Astrocyte (in vitro differentiated cells and primary cell): ENCODE measurements at regions not wholly inside any gene's neighbourhood (a gene's known extent, or its start where the extent isn't known, plus 50 kb on each side); places are given as distances from the start of the nearest gene placed in this dataset.

Source experiments
- DNase-seq: peaks from one replicate; pipeline ENCODE4 v3.0.0-alpha.2; 2010; ENCODE audit warnings: low read depth
- FAIRE-seq: peaks from 2 replicates; lab custom pipeline; 2011; peaks lifted over from hg19 to GRCh38; lab: Jason Lieb, UNC
- H2AFZ ChIP-seq: 2 replicates; pipeline ENCODE4 v1.6.0; 2012; ENCODE audit warnings: low read depth, low read length, inconsistent platforms
- H3K27ac ChIP-seq: 2 replicates; pipeline ENCODE4 v1.5.1; 2011; ENCODE audit warnings: low read depth, low read length, inconsistent platforms
- H3K27me3 ChIP-seq: 2 replicates; pipeline ENCODE4 v1.6.0; 2011; ENCODE audit warnings: low read length, inconsistent platforms; ENCODE audit not compliant: insufficient read depth
- H3K36me3 ChIP-seq: 2 replicates; pipeline ENCODE4 v1.5.1; 2011; ENCODE audit warnings: low read length, inconsistent platforms; ENCODE audit not compliant: insufficient read depth
- H3K4me1 ChIP-seq: 2 replicates; pipeline ENCODE4 v1.5.1; 2011; ENCODE audit warnings: low read length, inconsistent platforms; ENCODE audit not compliant: insufficient read depth
- H3K4me2 ChIP-seq: 2 replicates; pipeline ENCODE4 v1.6.0; 2012; ENCODE audit warnings: low read length, inconsistent platforms
- H3K4me3 ChIP-seq: 2 replicates; pipeline ENCODE4 v1.5.1; 2011; ENCODE audit warnings: low read depth, mild to moderate bottlenecking, low read length, inconsistent platforms; ENCODE audit not compliant: insufficient read depth
- H3K79me2 ChIP-seq: 2 replicates; pipeline ENCODE4 v1.6.0; 2012; ENCODE audit warnings: mild to moderate bottlenecking, low read length, inconsistent platforms; ENCODE audit not compliant: insufficient read depth
- H3K9ac ChIP-seq: 2 replicates; pipeline ENCODE4 v1.6.0; 2012; ENCODE audit warnings: mild to moderate bottlenecking, low read length, inconsistent platforms
- H3K9me3 ChIP-seq: 2 replicates; pipeline ENCODE4 v1.5.1; 2012; ENCODE audit warnings: low read depth, mild to moderate bottlenecking, low read length, inconsistent platforms; ENCODE audit not compliant: insufficient read depth
- H4K20me1 ChIP-seq: 2 replicates; pipeline ENCODE4 v1.6.0; 2012; ENCODE audit warnings: low read length, inconsistent platforms; ENCODE audit not compliant: insufficient read depth
- H3K27ac Mint-ChIP-seq: one replicate; pipeline ENCODE4 v1.8.0; 2021; ENCODE audit warnings: mild to moderate bottlenecking, mixed read lengths; ENCODE audit not compliant: unreplicated experiment
- H3K27me3 Mint-ChIP-seq: one replicate; pipeline ENCODE4 v1.8.0; 2021; ENCODE audit warnings: low read depth, mixed read lengths; ENCODE audit not compliant: unreplicated experiment
- H3K36me3 Mint-ChIP-seq: one replicate; pipeline ENCODE4 v1.8.0; 2021; ENCODE audit warnings: low read depth, mixed read lengths; ENCODE audit not compliant: unreplicated experiment
- H3K4me1 Mint-ChIP-seq: one replicate; pipeline ENCODE4 v1.8.0; 2021; ENCODE audit warnings: low read depth, mixed read lengths; ENCODE audit not compliant: unreplicated experiment
- H3K4me3 Mint-ChIP-seq: one replicate; pipeline ENCODE4 v1.8.0; 2021; ENCODE audit warnings: mild to moderate bottlenecking, moderate library complexity, mixed read lengths; ENCODE audit not compliant: unreplicated experiment
- H3K9me3 Mint-ChIP-seq: one replicate; pipeline ENCODE4 v1.8.0; 2021; ENCODE audit warnings: mild to moderate bottlenecking, mixed read lengths; ENCODE audit not compliant: unreplicated experiment
- CTCF ChIP-seq: IDR thresholded peaks from 2 replicates; pipeline ENCODE4 v1.5.1; 2011; ENCODE audit warnings: low read depth, mild to moderate bottlenecking, inconsistent platforms, low read length, moderate library complexity; ENCODE audit not compliant: insufficient read depth
- EZH2 ChIP-seq: IDR thresholded peaks from 2 replicates; pipeline ENCODE4 v1.6.1; 2012; ENCODE audit warnings: mild to moderate bottlenecking, low read length, inconsistent platforms; ENCODE audit not compliant: insufficient read depth

DNA sequence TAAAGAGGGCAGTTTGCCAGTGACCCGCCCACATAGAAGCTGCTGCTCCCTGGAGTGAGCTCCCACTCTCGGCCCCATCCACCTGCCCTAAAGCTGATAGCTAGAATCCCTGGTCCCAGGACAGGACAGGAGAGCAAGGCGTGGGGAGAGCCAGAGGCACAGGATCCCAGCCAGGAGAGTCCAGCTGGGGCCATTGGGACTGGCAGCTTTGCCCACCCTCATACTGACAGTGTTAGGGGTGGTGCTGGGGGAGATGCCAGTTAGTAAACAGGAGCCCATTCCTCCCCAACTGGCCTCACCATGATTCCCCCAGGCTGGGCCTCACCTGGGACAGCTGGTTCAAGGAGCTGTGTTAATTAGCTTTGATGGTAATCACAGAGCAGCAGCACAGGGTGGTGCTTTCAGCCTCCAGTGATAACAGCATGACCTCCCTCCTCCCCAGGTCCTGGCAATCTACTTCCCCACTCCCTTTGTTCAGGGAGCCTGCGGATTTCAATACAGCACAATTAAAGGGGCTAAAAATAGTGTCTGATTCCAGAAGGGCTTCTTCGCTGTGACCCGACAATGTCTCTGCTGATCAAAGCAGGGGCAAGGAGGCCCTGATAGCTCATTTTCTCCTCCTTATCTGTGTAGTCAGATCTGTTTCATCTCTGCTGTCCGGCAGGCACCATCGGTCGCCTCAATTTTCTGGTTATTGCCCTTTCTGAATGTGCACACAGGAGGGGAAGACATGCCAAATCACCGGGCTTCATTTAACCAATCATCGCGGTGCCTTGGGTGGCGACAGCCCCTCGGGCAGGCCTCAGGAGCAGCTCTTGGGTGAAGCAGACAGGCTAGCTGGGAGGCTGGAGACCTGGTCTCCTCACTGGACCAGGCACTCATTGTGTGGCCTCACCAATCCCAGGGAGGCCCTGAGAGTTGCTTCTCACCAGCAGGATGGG, 119.9 kb upstream of the TEX51 start:
- Histone ChIP-seq H3K27ac (no peak overlapping the region), H3K9me3 (no peaks in the 10 kb centered on the region), H3K4me3 (no peak overlapping the region), H3K4me1 (peaks cover 5% of the 10 kb centered on the region), H3K4me2 (no peak overlapping the region), H3K36me3 (no peaks in the 10 kb centered on the region), H4K20me1 (no peaks in the 10 kb centered on the region), H3K79me2 (no peaks in the 10 kb centered on the region), H3K9ac (no peak overlapping the region), H2AFZ (no peak overlapping the region), H3K27me3 (peaks cover 3% of the 10 kb centered on the region)
- Mint-ChIP-seq H3K27me3 (peaks cover 69% of the 10 kb centered on the region), H3K27ac (no peak overlapping the region), H3K4me1 (peaks cover 6% of the 10 kb centered on the region), H3K4me3 (no peak overlapping the region), H3K9me3 (peaks cover 2% of the 10 kb centered on the region), H3K36me3 (no peaks in the 10 kb centered on the region)
- no peak for DNase-seq
- FAIRE-seq, result no peak
- TF ChIP-seq EZH2 (no peak), CTCF (no peak)

DNA sequence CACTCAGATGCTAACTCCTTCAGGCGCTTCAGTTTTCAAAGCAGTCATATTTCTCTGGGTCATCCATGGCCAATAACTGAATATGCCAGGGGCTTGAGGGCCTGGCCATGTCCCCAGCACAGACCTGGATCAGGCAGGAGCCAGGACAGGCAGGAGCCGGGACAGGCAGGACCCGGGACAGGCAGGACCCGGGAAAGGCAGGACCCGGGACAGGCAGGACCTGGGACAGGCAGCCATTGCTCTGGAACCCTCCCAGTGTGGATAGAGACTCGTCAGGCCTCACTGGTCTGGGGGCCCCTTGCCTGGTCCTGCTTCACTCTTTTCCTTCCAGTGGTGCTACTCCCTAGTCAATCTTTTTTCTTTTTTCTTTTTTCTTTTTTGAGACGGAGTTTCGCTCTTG, 117.5 kb upstream of the TEX51 start:
- Histone ChIP-seq H3K4me3 (no peak overlapping the region), H3K9me3 (no peaks in the 10 kb centered on the region), H4K20me1 (no peaks in the 10 kb centered on the region), H3K4me2 (no peak overlapping the region), H3K9ac (no peak overlapping the region), H3K27me3 (peaks cover under 1% of the 10 kb centered on the region), H3K27ac (no peak overlapping the region), H3K4me1 (peaks cover 5% of the 10 kb centered on the region), H3K36me3 (no peaks in the 10 kb centered on the region), H2AFZ (no peak overlapping the region), H3K79me2 (no peaks in the 10 kb centered on the region)
- Mint-ChIP-seq H3K27me3 (peaks cover 61% of the 10 kb centered on the region), H3K36me3 (no peaks in the 10 kb centered on the region), H3K9me3 (no peaks in the 10 kb centered on the region), H3K27ac (no peak overlapping the region), H3K4me3 (no peak overlapping the region), H3K4me1 (no peaks in the 10 kb centered on the region)
- TF ChIP-seq EZH2 (no peak), CTCF (no peak)
- FAIRE-seq, result no peak
- DNase-seq, result no peak

DNA sequence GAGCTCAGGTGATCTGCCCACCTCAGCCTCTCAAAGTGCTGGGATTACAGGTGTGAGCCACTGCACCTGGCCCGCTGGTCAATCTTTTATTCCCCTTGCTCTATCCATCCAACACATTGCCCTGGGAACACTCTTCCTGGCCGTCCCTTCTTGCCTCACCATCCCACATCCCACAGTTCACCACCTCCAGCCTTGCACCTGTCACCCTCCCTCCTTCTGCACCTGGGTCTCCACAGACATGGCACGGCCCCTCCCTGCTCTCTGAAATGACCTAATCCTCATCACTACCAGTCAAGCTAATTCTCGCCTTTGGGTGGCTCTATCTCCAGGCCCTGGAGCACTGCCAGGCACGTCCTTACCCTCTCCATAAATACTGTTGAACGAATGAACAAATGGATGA, 116.9 kb upstream of the TEX51 start:
- DNase-seq (no peak), FAIRE-seq (no peak)
- no peak overlapping the region for H3K9ac ChIP-seq
- no peaks in the 10 kb centered on the region for H3K9me3 ChIP-seq
- Mint-ChIP-seq H3K27ac (no peak overlapping the region), H3K4me3 (no peak overlapping the region), H3K27me3 (peaks cover 60% of the 10 kb centered on the region), H3K9me3 (no peaks in the 10 kb centered on the region), H3K4me1 (no peaks in the 10 kb centered on the region), H3K36me3 (no peaks in the 10 kb centered on the region)
- no peaks in the 10 kb centered on the region for H3K36me3 ChIP-seq
- no peak overlapping the region for H2AFZ ChIP-seq
- no peaks in the 10 kb centered on the region for H3K27me3 ChIP-seq
- H4K20me1 ChIP-seq, result no peaks in the 10 kb centered on the region
- no peaks in the 10 kb centered on the region for H3K79me2 ChIP-seq
- TF ChIP-seq EZH2 (no peak), CTCF (no peak)
- no peak overlapping the region for H3K4me3 ChIP-seq
- peaks cover 5% of the 10 kb centered on the region for H3K4me1 ChIP-seq
- no peak overlapping the region for H3K4me2 ChIP-seq
- no peak overlapping the region for H3K27ac ChIP-seq
